ENCODE measurements at regions not wholly inside any gene's neighbourhood (a gene's known extent, or its start where the extent isn't known, plus 50 kb on each side); places are given as distances from the start of the nearest gene placed in this dataset.

DNA sequence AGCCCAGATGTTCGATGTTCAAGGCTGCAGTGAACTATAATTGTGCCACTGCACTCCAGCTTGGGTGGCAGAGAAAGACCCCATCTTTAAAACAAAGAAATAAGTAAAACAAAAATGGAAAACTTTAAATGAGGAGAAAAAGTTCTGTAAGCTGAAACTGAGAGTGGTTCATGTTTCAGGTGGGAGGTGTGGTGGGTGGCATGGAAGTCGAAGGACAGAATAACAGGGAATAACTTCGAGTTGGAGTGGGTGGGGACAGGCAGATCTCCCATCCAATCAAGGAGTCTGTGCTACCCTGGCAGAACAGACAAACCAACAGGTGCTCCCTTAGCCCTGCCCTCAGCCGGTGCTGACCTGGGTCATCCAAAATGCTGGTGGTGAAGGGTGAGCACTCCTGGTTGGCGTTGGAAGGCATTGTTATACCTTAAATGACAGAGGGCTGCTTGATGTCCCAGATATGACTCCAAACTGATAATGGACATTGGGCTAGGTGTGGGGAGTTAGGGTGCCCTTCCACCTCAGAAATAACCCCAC is 328.4 kb downstream of the DYSF start:
- TF ChIP-seq, protein P1, sequence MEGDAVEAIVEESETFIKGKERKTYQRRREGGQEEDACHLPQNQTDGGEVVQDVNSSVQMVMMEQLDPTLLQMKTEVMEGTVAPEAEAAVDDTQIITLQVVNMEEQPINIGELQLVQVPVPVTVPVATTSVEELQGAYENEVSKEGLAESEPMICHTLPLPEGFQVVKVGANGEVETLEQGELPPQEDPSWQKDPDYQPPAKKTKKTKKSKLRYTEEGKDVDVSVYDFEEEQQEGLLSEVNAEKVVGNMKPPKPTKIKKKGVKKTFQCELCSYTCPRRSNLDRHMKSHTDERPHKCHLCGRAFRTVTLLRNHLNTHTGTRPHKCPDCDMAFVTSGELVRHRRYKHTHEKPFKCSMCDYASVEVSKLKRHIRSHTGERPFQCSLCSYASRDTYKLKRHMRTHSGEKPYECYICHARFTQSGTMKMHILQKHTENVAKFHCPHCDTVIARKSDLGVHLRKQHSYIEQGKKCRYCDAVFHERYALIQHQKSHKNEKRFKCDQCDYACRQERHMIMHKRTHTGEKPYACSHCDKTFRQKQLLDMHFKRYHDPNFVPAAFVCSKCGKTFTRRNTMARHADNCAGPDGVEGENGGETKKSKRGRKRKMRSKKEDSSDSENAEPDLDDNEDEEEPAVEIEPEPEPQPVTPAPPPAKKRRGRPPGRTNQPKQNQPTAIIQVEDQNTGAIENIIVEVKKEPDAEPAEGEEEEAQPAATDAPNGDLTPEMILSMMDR (IDR thresholded peaks at IDR 0.05), result no peak
- TF ChIP-seq POLR2A (IDR thresholded peaks at IDR 0.05), result no peak
